Retinal pigment epithelial cell (primary cell): ENCODE measurements at regions not wholly inside any gene's neighbourhood (a gene's known extent, or its start where the extent isn't known, plus 50 kb on each side); places are given as distances from the start of the nearest gene placed in this dataset.
"Not testable (repeated sequence)": the region's sequence is repeated elsewhere in the genome, so short reads cannot be mapped to it uniquely, and the experiment has no call there.

ENCODE experiments used
- DNase-seq: peaks from one replicate; pipeline ENCODE4 v3.0.0-alpha.2; 2010; ENCODE audit warnings: low read depth
- H3K4me3 ChIP-seq: 2 replicates; pipeline ENCODE4 v1.5.1; 2011; ENCODE audit warnings: mild to moderate bottlenecking, low read length, control low read depth, moderate library complexity
- TF ChIP-seq, protein P1 (sequence below): conservative IDR thresholded peaks from 2 replicates; pipeline ENCODE4 v1.5.1; 2011; ENCODE audit warnings: low read depth, low read length, control low read depth, inconsistent platforms

DNA sequence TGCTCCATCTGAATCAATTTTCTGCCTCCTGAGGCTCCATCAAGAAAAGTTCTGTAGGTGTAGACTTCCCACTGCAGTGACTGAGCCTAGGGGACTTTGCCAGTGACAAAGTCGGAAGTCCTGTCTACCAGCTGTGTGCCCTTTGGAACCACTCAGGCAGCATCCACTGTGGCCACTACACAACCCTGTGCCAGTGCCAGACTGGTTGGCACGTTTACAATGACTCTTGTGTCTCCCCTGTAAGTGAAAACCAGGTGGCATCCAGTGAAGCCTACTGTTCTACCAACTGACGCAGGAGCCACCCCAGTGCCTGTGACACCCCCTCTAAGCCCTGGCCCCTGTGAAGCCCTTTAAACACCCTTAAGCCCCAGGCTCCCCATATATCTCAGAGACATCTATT, 132.1 kb upstream of the SERPINE2 start:
- no peak overlapping the region for H3K4me3 ChIP-seq
- TF ChIP-seq, protein P1, sequence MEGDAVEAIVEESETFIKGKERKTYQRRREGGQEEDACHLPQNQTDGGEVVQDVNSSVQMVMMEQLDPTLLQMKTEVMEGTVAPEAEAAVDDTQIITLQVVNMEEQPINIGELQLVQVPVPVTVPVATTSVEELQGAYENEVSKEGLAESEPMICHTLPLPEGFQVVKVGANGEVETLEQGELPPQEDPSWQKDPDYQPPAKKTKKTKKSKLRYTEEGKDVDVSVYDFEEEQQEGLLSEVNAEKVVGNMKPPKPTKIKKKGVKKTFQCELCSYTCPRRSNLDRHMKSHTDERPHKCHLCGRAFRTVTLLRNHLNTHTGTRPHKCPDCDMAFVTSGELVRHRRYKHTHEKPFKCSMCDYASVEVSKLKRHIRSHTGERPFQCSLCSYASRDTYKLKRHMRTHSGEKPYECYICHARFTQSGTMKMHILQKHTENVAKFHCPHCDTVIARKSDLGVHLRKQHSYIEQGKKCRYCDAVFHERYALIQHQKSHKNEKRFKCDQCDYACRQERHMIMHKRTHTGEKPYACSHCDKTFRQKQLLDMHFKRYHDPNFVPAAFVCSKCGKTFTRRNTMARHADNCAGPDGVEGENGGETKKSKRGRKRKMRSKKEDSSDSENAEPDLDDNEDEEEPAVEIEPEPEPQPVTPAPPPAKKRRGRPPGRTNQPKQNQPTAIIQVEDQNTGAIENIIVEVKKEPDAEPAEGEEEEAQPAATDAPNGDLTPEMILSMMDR = no peak
- no peak for DNase-seq

- H3K4me3 ChIP-seq = no peak overlapping the region
- no peak for DNase-seq
- TF ChIP-seq, protein P1 = no peak
Observed at GRCh38 chr2:224169847-224170246, 130.8 kb upstream of the SERPINE2 start.

DNA sequence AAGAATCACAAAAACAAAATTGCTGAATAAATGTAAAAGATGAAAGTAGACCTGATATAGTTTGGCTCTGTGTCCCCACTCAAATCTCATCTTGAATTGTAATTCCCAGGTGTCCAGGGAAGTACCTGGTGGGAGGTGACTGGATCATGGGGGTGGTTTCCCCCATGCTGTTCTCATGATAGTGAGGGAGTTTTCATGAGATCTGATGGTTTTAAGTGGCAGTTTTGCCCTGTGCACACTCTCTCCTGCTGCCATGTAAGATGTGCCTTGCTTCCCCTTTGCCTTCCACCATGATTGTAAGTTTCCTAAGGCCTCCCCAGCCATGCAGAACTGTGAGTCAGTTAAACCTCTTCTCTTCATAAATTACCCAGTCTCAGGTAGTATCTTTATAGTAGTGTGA, 128.7 kb upstream of the SERPINE2 start:
- H3K4me3 ChIP-seq, DNase-seq: not testable (repeated sequence)

DNA sequence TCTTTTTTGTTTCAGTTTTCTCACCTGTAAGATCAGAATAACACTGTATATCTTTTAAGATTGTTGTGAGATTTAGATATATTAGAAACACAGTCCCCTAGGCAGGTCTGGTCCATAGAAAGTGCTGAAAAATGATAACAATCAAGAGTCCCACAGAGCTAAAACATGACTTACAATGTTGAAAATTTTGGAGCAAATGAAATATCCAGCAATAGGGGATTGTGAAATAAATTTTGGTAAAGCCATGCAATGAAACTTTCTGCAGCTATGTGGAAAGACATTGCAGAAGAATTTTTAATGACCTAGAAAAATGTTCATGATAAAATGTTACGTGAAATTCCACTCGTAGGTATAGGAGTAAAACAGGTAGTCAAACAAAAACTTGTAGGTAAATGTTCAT, 127.6 kb upstream of the SERPINE2 start:
- DNase-seq = no peak
- H3K4me3 ChIP-seq = no peak overlapping the region
- TF ChIP-seq, protein P1 = no peak

DNA sequence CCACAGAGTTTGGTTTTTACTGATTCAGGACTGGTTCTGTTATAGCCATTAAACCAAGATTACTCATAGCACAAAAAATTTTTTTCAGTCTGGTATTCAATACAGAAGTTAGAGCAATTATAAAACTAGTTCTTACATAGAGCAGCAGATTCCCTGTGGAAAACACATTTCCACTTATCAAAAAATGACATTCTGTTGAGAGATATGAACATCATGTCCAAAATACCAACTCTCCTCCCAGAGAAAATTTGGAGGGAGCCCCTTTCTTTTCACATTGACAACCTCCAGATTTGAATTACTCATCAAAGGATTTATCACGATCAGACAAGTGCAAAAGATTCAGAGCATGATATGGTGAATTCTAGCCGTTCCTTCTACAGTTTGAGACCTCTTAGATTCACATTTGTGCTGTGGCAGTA, 126.8 kb upstream of the SERPINE2 start:
- TF ChIP-seq, protein P1 = no peak
- H3K4me3 ChIP-seq = no peak overlapping the region
- no peak for DNase-seq

DNA sequence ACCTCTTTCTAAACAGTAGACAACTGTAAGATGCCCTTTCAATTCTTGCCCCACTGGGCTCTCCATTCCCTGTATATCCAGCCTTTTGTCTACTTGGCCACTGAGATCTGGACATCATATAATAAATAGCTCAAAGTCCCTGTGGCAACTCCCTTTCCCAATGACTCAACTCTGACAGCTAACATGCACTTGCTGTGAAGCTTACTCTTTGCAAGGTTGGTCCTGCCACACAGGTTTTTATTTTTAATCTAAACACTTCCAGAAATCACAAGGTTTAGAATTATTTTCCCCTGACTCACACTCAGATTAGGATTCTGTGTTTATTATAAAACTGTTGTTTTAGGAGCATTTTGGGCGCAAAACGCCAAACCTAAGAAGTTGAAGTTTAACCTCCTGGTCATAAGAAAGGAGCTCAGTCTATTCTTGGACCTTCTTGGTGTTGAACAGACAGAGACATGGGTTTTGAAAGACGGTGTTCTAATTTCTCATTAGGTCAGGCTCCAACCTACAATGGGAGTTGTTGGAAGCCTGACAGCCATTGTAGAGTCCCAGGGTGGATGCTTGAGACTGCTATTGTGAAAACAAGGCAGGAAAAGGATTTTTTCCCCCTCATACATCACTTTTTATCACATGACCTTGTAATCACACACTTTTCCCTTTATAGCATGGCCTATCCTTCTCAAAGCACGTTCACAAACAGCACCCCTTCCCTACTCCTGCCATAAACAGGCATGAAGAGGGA, 124.7 kb upstream of the SERPINE2 start:
- peak; percentile 29 for DNase-seq
- H3K4me3 ChIP-seq = no peak overlapping the region
- TF ChIP-seq, protein P1 = no peak

DNA sequence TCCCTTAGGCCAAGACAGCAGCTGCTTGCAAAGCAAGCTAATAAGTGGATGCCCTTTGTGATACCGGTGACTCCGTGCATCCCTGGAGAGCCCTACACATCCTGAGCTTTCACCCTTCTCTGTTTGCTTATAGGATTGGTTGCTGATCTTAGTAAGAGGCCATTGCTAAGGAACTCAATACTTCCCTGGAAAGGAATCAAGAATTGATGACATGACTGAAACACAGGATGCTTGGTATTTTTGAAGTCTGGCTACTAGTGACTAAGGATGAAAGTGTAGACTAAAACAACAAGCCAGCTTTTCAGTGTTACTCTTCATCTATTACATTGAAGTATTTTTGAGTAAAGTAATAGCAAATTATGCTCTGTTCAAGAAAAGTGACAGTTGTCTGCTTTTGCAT, 123.0 kb upstream of the SERPINE2 start:
- DNase-seq = no peak

More for the DNA sequence above, 123.0 kb upstream of the SERPINE2 start:
- TF ChIP-seq, protein P1 = no peak
- no peak overlapping the region for H3K4me3 ChIP-seq
